ENCODE measurements at regions not wholly inside any gene's neighbourhood (a gene's known extent, or its start where the extent isn't known, plus 50 kb on each side); places are given as distances from the start of the nearest gene placed in this dataset.

DNA sequence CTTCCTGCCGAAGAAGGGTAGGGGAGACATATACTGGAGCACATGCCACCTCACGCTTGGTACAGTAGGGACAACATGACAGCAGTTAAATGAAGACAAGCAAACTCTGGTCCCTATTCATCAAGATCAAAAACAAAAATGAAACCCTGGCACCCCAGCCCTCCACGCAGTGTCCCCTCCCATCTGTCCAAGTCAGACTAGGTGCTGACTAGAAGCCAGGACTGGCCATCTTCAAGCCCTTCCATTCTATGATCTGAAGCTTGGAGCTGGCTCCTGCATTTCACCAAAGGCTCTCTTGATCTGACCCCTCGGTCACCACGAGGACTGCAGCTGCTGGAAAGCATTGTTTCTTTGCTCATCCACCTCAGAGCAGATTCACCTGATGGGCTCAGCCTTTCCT lies 158.9 kb upstream of the GGTLC1 start:
- DNase-seq (ENCODE audit: low read depth in 1 of 2, low spot score in 1 of 2): no peak

DNA sequence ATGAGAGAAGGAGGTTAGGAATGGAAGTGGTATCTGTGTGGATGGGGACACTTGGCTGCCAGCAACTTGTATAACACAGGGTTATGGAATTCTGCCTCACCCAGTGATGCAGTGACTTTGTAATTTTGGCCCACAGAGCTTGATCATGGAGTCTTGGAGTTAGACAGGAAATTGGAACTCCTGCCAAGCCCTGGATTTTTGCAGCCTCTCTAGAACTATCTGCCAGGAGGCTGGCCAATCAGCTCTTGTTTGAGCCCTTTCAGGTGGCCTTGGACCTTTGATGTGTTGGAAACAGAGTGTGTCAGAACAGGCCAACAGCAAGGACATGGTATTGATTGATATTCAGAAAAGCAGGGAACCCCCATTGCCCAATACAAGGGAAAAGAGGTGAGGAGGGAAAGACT lies 157.7 kb upstream of the GGTLC1 start:
- DNase-seq (ENCODE audit: low read depth in 1 of 2, low spot score in 1 of 2): no peak

DNA sequence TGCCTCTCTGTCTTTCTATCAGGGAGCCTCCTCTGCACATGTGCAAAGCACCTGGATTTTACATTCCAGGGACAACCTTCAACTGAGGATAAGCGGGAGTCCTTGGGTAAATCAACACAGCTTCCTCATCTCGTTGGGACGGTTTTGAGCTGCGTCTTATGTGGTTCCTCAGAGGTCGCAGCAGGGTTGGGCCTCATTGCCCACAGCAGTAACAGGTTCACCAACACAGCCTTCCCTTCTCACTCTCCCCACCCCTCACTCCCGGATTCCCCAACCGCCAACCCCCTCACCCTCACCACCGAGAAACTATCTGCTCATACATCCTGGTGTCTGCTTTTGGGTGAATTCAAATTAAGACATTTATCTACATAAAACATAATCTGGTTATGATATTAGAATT lies 155.8 kb upstream of the GGTLC1 start:
- no peak for DNase-seq (ENCODE audit: low read depth in 1 of 2, low spot score in 1 of 2)

DNA sequence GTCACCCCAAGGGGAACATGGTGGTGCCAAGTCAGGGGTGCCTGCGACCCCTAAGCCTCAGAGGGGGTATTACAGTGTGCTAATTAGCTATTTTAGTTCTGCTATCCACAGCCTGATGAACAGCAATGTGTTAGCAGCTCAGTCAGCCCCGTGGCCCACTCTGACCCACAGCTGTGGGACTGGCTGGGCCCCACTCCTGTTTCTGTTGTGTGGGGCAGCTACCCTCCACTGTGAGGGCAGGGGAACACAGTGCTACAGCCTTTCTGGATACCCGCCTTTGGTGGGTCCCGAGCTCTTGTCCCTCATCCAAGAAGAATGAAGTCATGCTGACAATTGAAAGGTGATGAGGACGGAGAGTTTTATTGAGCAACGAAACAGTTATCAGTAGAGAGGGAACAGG lies 152.5 kb upstream of the GGTLC1 start:
- DNase-seq (ENCODE audit: low read depth in 1 of 2, low spot score in 1 of 2): no peak

DNA sequence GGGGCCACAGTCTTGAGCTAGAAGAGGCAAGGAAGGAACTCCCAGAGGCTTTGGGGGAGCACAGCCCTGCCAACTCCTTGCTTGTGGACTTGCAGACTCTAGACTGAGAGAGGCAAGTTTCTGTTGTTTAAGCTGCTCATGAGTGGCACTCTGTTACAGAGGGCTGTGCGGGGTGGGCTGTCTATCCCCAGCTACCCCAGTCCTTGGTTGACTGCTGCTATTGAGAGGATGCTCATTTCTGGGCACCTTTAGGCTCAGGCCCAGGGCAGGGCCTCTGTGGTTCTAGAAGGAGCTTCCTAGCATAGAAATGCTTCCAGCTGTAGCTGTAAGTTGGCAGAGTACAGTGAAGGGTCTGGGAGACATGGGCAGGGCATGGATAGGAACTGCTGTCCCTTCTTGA lies 151.3 kb upstream of the GGTLC1 start:
- no peak for DNase-seq (ENCODE audit: low read depth in 1 of 2, low spot score in 1 of 2)

DNA sequence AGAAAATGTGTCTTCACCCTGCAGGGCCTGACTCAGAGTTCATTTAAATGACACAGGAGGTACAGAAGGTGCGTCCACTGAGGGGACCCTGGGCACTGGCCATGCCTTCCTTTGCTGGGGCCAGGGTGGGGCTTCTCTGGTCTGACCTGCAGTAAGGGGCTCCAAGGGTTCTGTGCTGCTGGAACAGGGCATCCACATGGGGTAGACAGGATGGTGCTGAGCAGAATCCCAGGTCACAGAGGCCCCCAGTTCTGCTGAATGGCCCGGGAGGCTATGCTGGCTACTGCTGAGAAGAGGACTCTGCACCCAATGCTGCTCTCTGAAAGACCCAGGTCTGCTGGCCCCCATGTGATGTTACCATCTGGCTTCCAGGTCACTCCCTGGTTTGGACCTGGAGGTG lies 150.4 kb upstream of the GGTLC1 start:
- DNase-seq (ENCODE audit: low read depth in 1 of 2, low spot score in 1 of 2): no peak

DNA sequence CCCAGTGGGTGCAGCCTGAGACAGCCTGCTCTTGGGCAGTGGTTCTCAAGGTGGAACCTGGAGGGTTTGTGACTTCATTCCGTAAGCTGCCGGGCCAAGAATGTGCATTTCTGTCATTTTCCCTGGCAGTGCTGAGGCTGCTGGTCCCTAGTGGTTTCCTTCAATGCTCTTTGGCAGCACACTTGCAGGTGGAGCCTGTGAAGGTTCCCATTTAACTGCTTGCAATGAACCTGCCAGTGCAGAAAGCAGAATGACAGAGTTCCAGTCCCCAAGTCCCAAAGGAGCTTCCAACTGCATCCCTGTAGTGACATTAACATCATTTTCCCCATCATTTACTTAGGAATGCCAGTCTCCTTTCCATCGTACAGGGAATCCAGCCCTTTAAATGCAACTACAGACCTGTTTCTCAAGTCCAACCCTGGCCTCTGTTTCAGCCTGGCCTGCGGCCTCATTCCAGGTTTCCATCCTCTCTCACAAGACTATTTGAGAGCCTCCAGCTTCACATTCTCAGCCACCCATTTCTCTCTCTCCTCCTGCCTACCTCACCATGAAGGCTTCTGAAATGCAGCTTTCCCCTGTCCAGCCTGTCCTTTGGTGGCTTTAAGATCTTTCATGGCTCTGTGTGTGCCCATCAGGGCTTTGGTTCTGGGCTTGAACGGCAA lies 149.7 kb upstream of the GGTLC1 start:
- DNase-seq (ENCODE audit: low read depth in 1 of 2, low spot score in 1 of 2): no peak

DNA sequence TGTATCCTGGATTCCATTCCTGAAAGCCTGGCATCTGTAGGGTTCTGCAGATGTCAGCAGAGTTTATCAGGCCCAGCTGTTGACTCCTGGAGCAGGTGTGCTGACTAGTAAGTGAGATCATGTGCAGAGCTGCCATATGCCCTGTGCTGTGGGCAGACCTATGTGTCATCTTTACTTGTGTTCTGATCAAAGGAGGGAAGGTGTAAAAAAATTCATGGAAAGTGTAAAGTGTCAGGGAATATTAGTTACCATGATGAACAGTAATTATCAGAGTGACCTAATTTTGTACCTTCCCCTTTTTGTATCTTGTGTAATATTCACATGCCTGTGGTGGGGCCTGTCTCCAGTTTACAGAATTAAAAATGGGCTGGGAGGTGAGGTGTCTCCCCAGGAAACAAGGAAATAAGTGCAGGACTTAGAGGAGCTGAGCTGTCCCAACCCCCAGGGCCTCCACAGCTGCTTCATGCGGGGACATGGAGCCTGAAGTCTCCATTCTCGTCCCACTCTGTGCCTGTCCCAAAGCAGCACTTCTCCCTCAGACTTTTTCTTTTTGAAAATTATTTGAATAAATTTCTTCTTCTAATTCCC lies 148.2 kb upstream of the GGTLC1 start:
- DNase-seq (ENCODE audit: low read depth in 1 of 2, low spot score in 1 of 2): no peak

DNA sequence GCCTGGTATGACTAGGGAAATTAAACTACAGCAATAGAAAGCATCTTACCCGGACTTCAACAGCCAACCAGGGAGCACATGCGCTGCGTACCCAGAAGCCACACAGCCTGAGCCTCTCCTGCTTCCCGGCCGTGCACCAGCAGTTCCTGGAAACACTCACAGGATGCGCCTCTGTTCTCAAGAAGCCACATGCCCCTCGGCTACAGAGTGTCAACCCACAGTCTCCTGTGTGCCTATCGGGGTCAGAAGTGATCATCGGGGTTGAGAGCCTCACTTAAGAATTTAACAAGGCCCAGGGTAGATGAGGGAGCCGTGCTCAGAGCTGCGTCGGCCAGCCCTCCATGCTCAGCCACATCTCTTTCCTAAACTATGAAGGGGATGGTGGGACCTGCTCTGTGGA lies 147.2 kb upstream of the GGTLC1 start:
- DNase-seq (ENCODE audit: low read depth in 1 of 2, low spot score in 1 of 2): no peak

DNA sequence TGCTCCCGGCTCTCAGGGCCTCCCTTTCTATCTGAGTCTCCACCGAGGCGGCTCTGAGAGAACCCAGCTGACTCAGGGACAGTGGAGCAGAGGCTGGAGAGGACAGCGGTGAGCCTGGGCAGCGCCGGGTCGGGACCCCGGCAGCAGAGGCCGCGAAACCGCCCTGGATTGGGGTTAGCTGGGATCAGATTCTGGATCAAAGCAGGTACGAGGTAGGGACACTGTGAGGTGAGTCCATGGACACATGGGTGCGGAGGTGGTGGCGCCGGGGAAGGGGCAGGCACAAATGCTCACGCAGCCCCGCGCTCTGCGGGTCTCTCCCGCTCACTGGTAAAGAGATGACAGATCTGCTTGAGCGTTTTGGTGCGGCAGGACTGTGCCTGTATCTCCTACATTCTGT lies 146.4 kb upstream of the GGTLC1 start:
- no peak for DNase-seq (ENCODE audit: low read depth in 1 of 2, low spot score in 1 of 2)

DNA sequence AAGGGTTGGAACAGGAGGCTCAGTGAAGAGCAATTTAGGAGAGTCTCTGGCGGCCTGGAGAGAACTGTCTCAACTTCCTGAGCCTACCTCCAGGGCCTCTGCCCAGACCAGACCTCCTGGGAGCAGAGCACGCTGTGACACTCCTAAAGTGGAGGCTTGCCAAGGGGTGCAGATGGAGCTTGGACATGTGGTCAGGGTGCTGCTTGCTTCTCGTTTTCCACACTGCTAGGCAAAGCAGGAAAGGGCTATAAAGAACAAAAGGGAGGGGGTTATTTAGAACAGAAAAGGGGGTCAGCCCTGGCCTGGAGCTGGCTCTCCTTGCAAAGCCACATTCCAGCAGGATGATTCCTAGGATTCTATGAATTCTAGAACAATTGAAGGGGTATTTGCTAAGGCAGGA lies 145.7 kb upstream of the GGTLC1 start:
- no peak for DNase-seq (ENCODE audit: low read depth in 1 of 2, low spot score in 1 of 2)

DNA sequence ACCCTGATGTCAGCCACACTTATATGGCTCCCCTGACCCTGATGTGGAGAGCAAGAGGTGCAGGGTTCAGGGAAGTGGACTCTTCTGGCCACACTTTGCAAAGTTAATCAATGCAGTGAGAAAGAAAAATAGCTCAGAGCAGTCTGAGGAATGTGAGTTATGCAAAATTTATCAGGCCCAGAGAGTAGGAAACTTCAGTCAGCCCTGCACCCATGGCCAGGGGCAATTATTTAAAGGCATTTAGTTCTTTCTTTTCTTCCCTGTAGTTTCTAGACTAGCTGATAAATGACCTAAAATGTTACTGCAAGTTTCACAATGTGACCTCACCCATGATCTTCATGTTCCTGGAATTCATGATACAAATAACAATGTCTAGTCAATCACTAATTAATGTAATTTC lies 143.7 kb upstream of the GGTLC1 start:
- DNase-seq (ENCODE audit: low read depth in 1 of 2, low spot score in 1 of 2): no peak

DNA sequence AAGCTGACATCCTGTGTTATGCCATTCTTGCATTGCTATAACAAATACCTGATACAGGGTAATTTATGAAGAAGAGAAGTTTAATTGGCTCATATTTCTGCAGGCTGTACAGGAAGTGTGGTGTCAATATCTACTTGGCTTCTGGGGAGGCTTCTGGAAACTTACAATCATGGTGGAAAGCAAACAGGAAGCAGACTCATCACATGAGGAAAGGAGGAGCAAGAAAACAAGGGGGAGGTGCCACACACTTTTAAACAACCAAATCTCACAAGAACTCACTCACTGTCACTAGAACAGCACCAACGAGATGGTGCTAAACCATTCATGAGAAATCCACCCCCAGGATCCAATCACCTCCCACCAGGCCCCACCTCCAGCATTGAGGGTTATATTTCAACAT lies 143.1 kb upstream of the GGTLC1 start:
- no peak for DNase-seq (ENCODE audit: low read depth in 1 of 2, low spot score in 1 of 2)

DNA sequence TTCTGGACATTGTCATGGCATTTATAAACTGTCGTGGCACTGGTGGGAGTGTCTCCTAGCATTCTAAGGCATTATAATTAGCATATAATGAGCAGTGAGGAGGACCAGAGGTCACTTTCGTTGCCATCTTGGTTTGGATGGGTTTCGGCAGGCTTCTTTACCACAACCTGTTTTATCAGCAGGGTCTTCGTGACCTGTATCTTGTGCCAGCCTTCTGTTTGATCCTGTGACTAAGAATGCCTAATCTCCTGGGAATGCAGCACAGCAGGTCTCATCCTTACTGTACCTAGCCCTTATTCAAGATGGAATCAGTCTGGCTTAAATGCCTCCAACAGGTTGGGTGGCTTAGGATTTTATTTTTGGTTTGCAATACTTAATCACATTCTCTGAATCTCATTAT lies 142.7 kb upstream of the GGTLC1 start:
- DNase-seq (ENCODE audit: low read depth in 1 of 2, low spot score in 1 of 2): no peak

DNA sequence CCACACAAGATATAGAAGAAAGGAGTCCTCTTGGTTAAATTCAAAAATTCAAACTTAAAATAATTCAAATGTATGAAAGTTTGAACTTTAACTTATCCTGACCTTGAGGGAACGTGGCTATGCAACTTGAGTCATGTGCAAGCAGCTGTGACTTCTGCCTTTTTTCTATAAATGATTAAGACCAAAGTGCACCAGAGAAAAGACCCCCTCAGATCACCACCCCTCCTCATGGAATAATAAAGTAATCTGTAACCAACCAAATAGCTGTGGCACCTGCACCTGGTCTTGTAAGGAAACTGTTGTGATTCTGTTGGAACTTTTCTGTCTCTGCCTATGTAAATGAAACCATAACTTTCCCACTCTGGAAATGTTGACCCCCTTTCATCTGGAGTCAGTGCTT lies 141.1 kb upstream of the GGTLC1 start:
- no peak for DNase-seq (ENCODE audit: low read depth in 1 of 2, low spot score in 1 of 2)

DNA sequence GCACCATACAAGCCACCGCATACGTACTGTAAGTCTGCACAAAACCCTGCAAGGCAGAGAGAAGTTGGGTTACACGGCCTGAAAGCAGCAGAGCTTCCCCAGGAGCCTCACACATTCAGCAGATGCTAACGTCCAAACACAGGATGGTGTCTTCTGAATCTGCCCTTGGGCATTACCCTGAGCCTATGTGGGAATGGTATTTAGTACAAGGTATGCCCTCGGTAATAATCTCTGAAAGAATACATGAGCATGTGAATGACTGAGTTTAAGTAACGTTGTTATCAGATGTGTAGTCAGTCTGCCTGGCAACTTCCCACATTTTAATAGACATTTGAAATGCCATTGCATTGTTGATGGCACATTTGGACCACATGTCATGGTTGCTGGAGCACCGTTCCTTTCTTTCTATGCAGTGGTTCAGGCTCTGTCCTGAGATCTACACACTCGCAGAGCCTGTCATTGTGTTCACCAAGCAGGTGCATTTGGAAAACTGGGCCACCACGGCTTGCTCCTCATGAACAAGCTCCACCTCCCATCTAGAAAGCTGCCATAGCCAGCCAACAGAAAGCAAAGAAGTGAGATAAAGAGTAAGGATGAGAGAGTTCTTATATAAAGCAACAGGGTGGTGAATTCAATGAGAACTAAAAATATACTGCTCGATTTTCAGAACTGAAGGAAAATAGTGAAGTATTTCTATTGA lies 136.5 kb upstream of the GGTLC1 start:
- no peak for DNase-seq (ENCODE audit: low read depth in 1 of 2, low spot score in 1 of 2)

DNA sequence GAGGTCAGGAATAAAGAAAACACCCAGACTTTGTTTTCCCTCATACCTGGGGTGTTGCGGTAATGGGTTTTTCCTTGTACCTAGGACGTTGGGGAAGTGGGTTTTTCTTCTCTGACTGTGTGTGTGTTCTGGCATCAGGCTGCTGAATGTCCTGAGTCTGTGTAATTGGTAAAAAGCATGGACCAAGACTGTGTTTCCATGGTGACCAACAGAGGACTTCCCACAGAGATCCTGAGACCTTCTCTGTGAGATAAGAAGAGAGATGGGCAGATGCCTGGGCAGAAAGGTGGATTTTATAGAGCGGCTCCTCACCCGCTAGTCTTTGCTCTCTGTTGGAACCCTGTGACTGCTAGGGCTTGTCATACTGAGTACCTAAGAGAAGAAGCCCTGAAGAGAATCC lies 135.4 kb upstream of the GGTLC1 start:
- DNase-seq (ENCODE audit: low read depth in 1 of 2, low spot score in 1 of 2): no peak

DNA sequence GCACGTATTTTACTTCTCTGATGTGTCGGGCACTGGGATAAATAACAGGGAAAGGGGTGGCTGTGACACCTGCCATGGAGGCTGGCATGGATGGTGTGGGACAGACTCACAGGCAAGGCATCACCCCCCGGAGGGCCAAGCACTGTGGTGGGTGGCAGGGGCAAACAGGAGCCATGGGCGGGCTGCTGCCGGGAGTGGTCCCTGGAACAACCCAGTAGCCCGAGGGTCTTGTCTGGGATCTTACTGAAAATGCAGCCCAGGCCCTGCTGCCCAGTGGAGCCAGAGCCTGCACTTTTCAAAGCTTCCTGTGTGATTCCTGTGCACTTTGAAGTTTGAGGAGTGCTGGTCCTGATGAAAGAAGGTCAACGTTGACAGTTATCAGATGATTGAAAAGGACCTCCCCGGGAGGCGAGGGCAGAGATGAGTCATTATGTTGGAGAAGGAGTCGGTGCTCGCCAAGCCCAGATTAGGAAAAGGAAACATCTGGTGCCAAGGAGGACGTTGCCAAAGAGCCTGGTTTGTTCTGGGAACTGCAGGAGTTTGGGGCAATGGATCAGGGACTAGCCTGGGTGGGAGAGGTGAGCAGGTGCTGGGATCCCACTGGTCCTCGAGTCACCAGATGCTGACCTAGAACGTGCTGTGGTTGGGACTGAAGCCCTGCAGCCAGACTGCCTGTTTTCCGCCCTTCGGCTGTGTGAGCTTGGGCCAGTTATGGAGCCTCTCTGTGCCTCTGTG lies 130.0 kb upstream of the GGTLC1 start:
- DNase-seq (ENCODE audit: low read depth in 1 of 2, low spot score in 1 of 2): no peak

DNA sequence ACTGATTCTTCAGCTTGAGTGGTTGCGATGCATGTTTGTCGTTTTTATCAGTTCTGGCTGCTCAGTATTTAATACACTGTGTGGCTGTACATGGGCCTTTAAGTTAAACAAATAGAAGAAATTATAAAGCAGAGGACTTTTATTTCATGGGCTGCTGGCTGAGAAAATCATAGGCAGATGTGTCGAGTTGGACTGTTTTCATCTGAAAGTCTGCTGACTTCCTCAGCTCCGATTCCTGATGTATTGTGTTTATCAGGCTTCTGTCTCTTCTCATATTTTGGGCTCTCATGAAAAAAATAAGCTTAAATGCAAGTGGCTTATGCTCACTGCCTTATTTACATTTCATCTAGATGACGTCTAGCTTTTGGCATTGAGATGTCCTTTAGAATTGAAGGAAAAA lies 129.5 kb upstream of the GGTLC1 start:
- DNase-seq (ENCODE audit: low read depth in 1 of 2, low spot score in 1 of 2): no peak

DNA sequence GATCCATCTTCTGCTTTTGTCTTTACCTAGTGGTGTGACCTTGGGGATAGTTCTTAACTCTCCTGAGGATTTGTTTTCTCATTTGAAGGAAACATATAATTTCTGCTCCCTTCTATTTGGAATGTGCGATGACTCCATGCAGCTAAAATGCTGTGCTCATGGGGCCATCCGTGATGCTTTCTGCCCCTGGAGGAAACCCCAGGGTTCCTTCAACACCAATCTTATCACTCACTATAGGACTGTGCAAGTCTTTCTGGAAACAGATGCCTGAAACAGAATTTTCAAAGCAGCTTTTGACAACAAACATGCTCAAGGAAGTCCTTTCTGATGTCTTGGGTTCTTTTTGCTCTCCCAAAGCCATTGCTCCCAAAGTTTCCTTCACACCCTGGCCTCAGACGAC lies 128.8 kb upstream of the GGTLC1 start:
- DNase-seq (ENCODE audit: low read depth in 1 of 2, low spot score in 1 of 2): no peak

DNA sequence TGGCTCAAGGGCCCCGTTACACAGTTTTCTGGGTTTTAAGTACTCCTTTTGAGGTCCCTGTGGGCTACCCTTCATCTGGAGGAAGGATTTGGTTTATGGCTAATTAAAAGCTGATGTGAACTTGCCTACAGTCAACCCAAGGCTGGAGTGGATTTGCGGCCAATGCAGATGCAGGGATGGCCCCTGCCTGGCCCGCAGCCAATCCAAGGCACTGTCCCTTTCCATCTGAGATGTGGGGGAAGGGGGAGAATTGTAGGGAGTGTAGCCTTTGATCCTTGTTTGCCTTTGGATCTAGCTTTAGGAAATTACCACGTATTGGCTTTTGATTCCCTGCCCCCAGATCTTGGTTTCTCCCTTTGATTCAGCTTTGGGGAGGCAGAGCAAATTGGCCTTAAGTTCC lies 128.0 kb upstream of the GGTLC1 start:
- DNase-seq (ENCODE audit: low read depth in 1 of 2, low spot score in 1 of 2): no peak

DNA sequence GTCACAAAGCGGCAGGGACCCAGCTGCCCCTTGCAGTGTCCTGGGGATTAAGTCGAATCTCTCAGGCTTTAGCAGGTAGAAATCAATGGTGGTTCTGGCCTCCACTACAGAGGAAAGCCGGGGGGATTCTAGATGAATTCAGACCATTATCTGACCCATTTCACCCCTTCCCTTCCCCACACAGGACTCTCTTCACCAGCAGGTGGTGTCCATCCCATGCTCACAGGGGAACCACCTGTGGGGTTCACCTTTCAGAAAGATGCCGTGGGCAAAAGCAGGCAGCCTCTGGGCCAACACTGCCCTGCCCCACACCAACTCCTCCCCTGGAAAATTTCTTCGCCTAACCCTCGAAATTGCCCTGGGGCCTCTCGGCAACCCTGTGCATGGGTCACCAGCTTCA lies 123.8 kb upstream of the GGTLC1 start:
- no peak for DNase-seq (ENCODE audit: low read depth in 1 of 2, low spot score in 1 of 2)

All from activated CD4-positive, alpha-beta T cell treated with anti-CD3 and anti-CD28 coated beads, Interleukin-2, amount 50 U/mL, for 24 hours (primary cell).